Mucosa of rectum (tissue), 2 donors: ENCODE measurements at regions not wholly inside any gene's neighbourhood (a gene's known extent, or its start where the extent isn't known, plus 50 kb on each side); places are given as distances from the start of the nearest gene placed in this dataset.

ENCODE experiments used
- H3K27ac ChIP-seq, 2 donors: one replicate each; pipeline ENCODE4 v1.7.0; 2013; ENCODE audit warnings: inconsistent platforms in 2 of 2, low read depth in 2 of 2, low read length in 2 of 2
- H3K27me3 ChIP-seq, 2 donors: one replicate each; pipeline ENCODE4 v1.7.0; 2013; ENCODE audit warnings: low read length in 2 of 2; ENCODE audit not compliant: control insufficient read depth in 2 of 2, insufficient read depth in 2 of 2
- H3K36me3 ChIP-seq, 2 donors: one replicate each; pipeline ENCODE4 v1.7.0; 2013; ENCODE audit warnings: low read length in 2 of 2; ENCODE audit not compliant: control insufficient read depth in 2 of 2, insufficient read depth in 2 of 2
- H3K4me1 ChIP-seq, 2 donors: one replicate each; pipeline ENCODE4 v1.7.0; 2013; ENCODE audit warnings: low read length in 2 of 2, mild to moderate bottlenecking in 1 of 2; ENCODE audit not compliant: control insufficient read depth in 2 of 2, insufficient read depth in 2 of 2
- H3K4me3 ChIP-seq, 2 donors: one replicate each; pipeline ENCODE4 v1.7.0; 2013; ENCODE audit warnings: low read length in 2 of 2
- H3K9ac ChIP-seq, 2 donors: one replicate each; pipeline ENCODE4 v1.7.0; 2013; ENCODE audit warnings: low read length in 2 of 2, low read depth in 1 of 2, mild to moderate bottlenecking in 1 of 2
- H3K9me3 ChIP-seq, 2 donors: one replicate each; pipeline ENCODE4 v1.7.0; 2013; ENCODE audit warnings: low read length in 2 of 2; ENCODE audit not compliant: control insufficient read depth in 2 of 2
- donor health status: healthy.
- donor health status: Normal muscosa, but diverticular disease.

GRCh38 chr9:21579247-21579671 lies 97.1 kb upstream of the IFNE start:
- no peak overlapping the region for H3K4me3 ChIP-seq
- H3K4me1 ChIP-seq = no peaks in the 10 kb centered on the region
- H3K27me3 ChIP-seq = peaks cover 2 to 4% of the 10 kb centered on the region in 2 donors
- H3K9ac ChIP-seq = no peak overlapping the region
- H3K36me3 ChIP-seq = no peaks in the 10 kb centered on the region
- no peak overlapping the region for H3K27ac ChIP-seq
- H3K9me3 ChIP-seq = no peaks in the 10 kb centered on the region

- H3K27ac ChIP-seq = no peak overlapping the region
- H3K27me3 ChIP-seq = peaks cover 2 to 4% of the 10 kb centered on the region in 2 donors
- no peaks in the 10 kb centered on the region for H3K36me3 ChIP-seq
- H3K4me3 ChIP-seq = no peak overlapping the region
- H3K9ac ChIP-seq = no peak overlapping the region
- H3K9me3 ChIP-seq = no peaks in the 10 kb centered on the region
- no peaks in the 10 kb centered on the region for H3K4me1 ChIP-seq
Measured at GRCh38 chr9:21579743-21580142, 97.6 kb upstream of the IFNE start.

GRCh38 chr9:21580636-21581378 lies 98.7 kb upstream of the IFNE start:
- Histone ChIP-seq H3K27ac (no peak overlapping the region), H3K27me3 (peaks cover 2 to 4% of the 10 kb centered on the region in 2 donors), H3K4me3 (no peak overlapping the region), H3K4me1 (no peaks in the 10 kb centered on the region), H3K9me3 (no peaks in the 10 kb centered on the region), H3K36me3 (no peaks in the 10 kb centered on the region), H3K9ac (no peak overlapping the region)

GRCh38 chr9:21583628-21584377 lies 101.7 kb upstream of the IFNE start:
- Histone ChIP-seq H3K9me3 (no peaks in the 10 kb centered on the region), H3K4me1 (no peaks in the 10 kb centered on the region), H3K36me3 (no peaks in the 10 kb centered on the region), H3K9ac (no peak overlapping the region), H3K4me3 (no peak overlapping the region), H3K27ac (no peak overlapping the region), H3K27me3 (peaks cover 2 to 6% of the 10 kb centered on the region in 2 donors)

GRCh38 chr9:21584890-21585289 lies 102.8 kb upstream of the IFNE start:
- H3K27me3 ChIP-seq = peaks cover 0 to 6% of the 10 kb centered on the region in 2 donors
- no peaks in the 10 kb centered on the region for H3K36me3 ChIP-seq
- no peak overlapping the region for H3K9ac ChIP-seq
- H3K27ac ChIP-seq = no peak overlapping the region
- H3K9me3 ChIP-seq = no peaks in the 10 kb centered on the region
- H3K4me3 ChIP-seq = no peak overlapping the region
- no peaks in the 10 kb centered on the region for H3K4me1 ChIP-seq

GRCh38 chr9:21585756-21586752 lies 103.9 kb upstream of the IFNE start:
- H3K27ac ChIP-seq = no peak overlapping the region
- no peaks in the 10 kb centered on the region for H3K4me1 ChIP-seq
- no peaks in the 10 kb centered on the region for H3K9me3 ChIP-seq
- no peak overlapping the region for H3K9ac ChIP-seq
- no peak overlapping the region for H3K4me3 ChIP-seq
- peaks cover 0 to 2% of the 10 kb centered on the region in 2 donors for H3K27me3 ChIP-seq
- H3K36me3 ChIP-seq = no peaks in the 10 kb centered on the region

GRCh38 chr9:21589344-21590056 lies 107.4 kb upstream of the IFNE start:
- H3K27ac ChIP-seq = no peak overlapping the region
- H3K27me3 ChIP-seq = peaks cover 0 to 2% of the 10 kb centered on the region in 2 donors
- no peaks in the 10 kb centered on the region for H3K36me3 ChIP-seq
- no peaks in the 10 kb centered on the region for H3K4me1 ChIP-seq
- H3K9me3 ChIP-seq = no peaks in the 10 kb centered on the region
- no peak overlapping the region for H3K4me3 ChIP-seq
- no peak overlapping the region for H3K9ac ChIP-seq

GRCh38 chr9:21590058-21590996 lies 108.2 kb upstream of the IFNE start:
- Histone ChIP-seq H3K27ac (no peak overlapping the region), H3K4me1 (no peaks in the 10 kb centered on the region), H3K9ac (no peak overlapping the region), H3K4me3 (no peak overlapping the region), H3K9me3 (no peaks in the 10 kb centered on the region), H3K36me3 (no peaks in the 10 kb centered on the region), H3K27me3 (peaks cover 0 to 2% of the 10 kb centered on the region in 2 donors)
